Common myeloid progenitor, CD34-positive (primary cell): ENCODE measurements at regions not wholly inside any gene's neighbourhood (a gene's known extent, or its start where the extent isn't known, plus 50 kb on each side); places are given as distances from the start of the nearest gene placed in this dataset.

Source experiments
- CTCF ChIA-PET: fragments of 350-600 bp; sonication (Branson Sonifier 250); formaldehyde crosslinking; loops from one replicate; lab custom pipeline; 2021; ENCODE audit warnings: antibody characterized with exemption; lab: Charles Lee
- POLR2A ChIA-PET: fragments of 350-600 bp; sonication (Branson Sonifier 250); formaldehyde crosslinking; loops from one replicate; lab custom pipeline; 2021; ENCODE audit warnings: antibody characterized with exemption; lab: Charles Lee
- DNase-seq, 3 donors: peaks; one replicate each; pipeline versions ENCODE4 v3.0.0 to v3.0.0-alpha.2; 2013
- H3K27ac ChIP-seq, 2 experiments: 1 replicate in 1 of 2; 2 replicates in 1 of 2; pipeline ENCODE4 v1.7.0; 2013; ENCODE audit warnings: inconsistent platforms in 2 of 2, low read length in 2 of 2, mild to moderate bottlenecking in 2 of 2, low read depth in 1 of 2, moderate library complexity in 1 of 2; ENCODE audit not compliant: severe bottlenecking in 2 of 2, insufficient read depth in 1 of 2, poor library complexity in 1 of 2
- H3K27me3 ChIP-seq, 5 experiments: replicated peaks in 2 of 5; 1 replicate in 3 of 5; 2 replicates in 2 of 5; pipeline versions ENCODE4 v1.6.1 to v1.7.0; 2013; ENCODE audit warnings: low read length in 4 of 5, mild to moderate bottlenecking in 2 of 5, moderate library complexity in 2 of 5, inconsistent platforms in 1 of 5; ENCODE audit not compliant: insufficient read depth in 5 of 5, control insufficient read depth in 4 of 5
- H3K36me3 ChIP-seq, 4 experiments: 1 replicate in 2 of 4; 2 replicates in 2 of 4; pipeline versions ENCODE4 v1.6.1 to v1.7.0; 2013; ENCODE audit warnings: low read length in 3 of 4, control low read depth in 1 of 4, mild to moderate bottlenecking in 1 of 4; ENCODE audit not compliant: control insufficient read depth in 4 of 4, insufficient read depth in 4 of 4
- H3K4me1 ChIP-seq, 4 experiments: 1 replicate in 3 of 4; 2 replicates in 1 of 4; pipeline versions ENCODE4 v1.6.1 to v1.7.1; 2013; ENCODE audit warnings: low read length in 3 of 4, mild to moderate bottlenecking in 3 of 4, control low read depth in 1 of 4, inconsistent platforms in 1 of 4, moderate library complexity in 1 of 4; ENCODE audit not compliant: control insufficient read depth in 4 of 4, insufficient read depth in 4 of 4; ENCODE audit errors: control extremely low read depth in 1 of 4
- H3K4me3 ChIP-seq, 7 experiments: 1 replicate in 4 of 7; 2 replicates in 3 of 7; pipeline versions ENCODE4 v1.5.1 to v1.7.0; 2013; ENCODE audit warnings: mild to moderate bottlenecking in 7 of 7, low read length in 6 of 7, moderate library complexity in 6 of 7, inconsistent platforms in 2 of 7, low read depth in 2 of 7, control low read depth in 1 of 7; ENCODE audit not compliant: insufficient read depth in 4 of 7, control insufficient read depth in 1 of 7; ENCODE audit errors: extremely low read depth in 1 of 7
- H3K9me3 ChIP-seq, 5 experiments: 1 replicate in 4 of 5; 2 replicates in 1 of 5; pipeline versions ENCODE4 v1.6.1 to v1.7.1; 2013; ENCODE audit warnings: low read length in 4 of 5, mild to moderate bottlenecking in 2 of 5, inconsistent platforms in 1 of 5, low read depth in 1 of 5, moderate library complexity in 1 of 5; ENCODE audit not compliant: control insufficient read depth in 4 of 5, insufficient read depth in 2 of 5; ENCODE audit errors: control extremely low read depth in 1 of 5
- WGBS: methylation state at CpG from one replicate; pipeline ENCODE4 v1.1.5; 2013; ENCODE audit not compliant: insufficient coverage; 5-methylcytosine and 5-hydroxymethylcytosine counted together

DNA sequence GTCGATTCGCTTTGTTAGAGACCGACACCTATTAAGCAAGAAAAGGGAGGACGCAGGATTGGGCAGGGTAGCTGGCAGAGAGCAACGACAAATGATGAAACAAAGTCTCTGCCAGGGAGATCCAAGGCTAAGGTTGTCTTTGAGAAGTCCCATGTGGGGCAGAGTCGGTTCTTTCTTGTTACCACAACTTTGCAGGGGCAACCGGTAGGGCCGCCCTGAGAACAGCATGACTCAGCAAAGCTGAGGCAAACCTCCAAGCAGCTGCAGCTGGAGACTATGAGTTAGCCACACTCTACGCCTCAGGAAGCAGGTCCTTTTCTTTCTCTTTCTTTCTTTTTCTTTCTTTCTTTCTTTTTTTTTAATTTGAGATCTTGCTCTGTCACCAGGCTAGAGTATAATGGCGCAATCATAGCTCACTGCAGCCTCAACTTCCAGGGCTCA lies 452.3 kb upstream of the ID2 start:
- ChIA-PET POLR2A (no interaction called here), CTCF (interaction anchor here (1.0 to 2.2 kb wide), 4 partner anchors 10 to 156 kb away, joined by 3 to 9 read pairs (median 3); no protein-coding TSS in a partner anchor)
- DNase-seq: peak; percentile 89 to 98 (median 98)
- Histone ChIP-seq H3K4me1 (peaks cover 13 to 29% (median 21%) of the 10 kb centered on the region in 4 experiments), H3K9me3 (no peaks in the 10 kb centered on the region), H3K4me3 (peak overlapping the region in 3 of 7 experiments; percentile 8 to 45 (median 22)), H3K36me3 (no peaks in the 10 kb centered on the region), H3K27me3 (no peaks in the 10 kb centered on the region), H3K27ac (peak overlapping the region; percentile 43 to 77)
- WGBS: 0% methylated on average over 10 of the region's 10 CpGs

DNA sequence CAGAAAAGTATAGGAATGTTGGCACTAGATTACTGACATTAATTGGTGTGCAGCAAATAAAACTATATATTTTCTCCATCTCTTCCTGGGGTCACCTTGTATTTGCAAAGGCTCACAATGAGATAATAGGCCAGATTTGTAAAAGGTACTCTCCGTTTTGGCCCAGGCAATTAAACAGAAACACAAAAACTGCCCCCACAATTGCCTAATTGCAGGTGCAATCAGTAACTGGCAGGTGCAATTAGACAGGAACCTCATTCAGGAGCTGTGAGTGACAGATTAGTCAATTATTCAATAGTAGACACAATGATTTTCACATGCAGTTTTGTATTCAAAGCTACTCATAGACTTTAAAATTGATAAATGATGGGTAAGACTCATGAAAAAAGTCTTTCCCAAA lies 451.4 kb upstream of the ID2 start:
- Histone ChIP-seq H3K27me3 (no peaks in the 10 kb centered on the region), H3K9me3 (no peaks in the 10 kb centered on the region), H3K4me1 (peaks cover 13 to 38% (median 30%) of the 10 kb centered on the region in 4 experiments), H3K36me3 (no peaks in the 10 kb centered on the region), H3K4me3 (no peak overlapping the region), H3K27ac (no peak overlapping the region)
- ChIA-PET POLR2A (no interaction called here), CTCF (interaction anchor here (2.2 kb wide), 1 partner anchor 9 kb away, joined by 9 read pairs; no protein-coding TSS in a partner anchor)
- DNase-seq: no peak
- WGBS: 75% methylated on average over 1 of the region's 1 CpG

DNA sequence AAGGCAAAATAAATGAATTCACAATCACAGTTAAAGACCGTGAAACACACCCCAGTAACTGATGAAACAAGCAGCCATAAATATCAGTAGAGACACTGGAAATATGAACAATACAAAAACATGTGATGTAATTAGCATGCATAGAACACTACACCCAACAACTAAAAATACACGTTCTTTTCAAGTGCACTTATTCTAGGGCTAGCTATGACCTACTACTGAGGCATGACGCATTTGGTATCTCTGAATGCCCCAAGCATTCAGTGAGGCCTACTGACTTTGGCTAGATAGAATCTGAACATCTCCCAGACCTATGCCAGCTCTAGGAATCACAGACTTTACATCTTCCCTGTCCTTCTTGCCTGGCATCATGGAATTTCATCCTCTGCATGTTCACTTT lies 450.0 kb upstream of the ID2 start:
- ChIA-PET POLR2A (no interaction called here), CTCF (no interaction called here)
- 94% methylated on average over 2 of the region's 3 CpGs for whole genome bisulfite sequencing

DNA sequence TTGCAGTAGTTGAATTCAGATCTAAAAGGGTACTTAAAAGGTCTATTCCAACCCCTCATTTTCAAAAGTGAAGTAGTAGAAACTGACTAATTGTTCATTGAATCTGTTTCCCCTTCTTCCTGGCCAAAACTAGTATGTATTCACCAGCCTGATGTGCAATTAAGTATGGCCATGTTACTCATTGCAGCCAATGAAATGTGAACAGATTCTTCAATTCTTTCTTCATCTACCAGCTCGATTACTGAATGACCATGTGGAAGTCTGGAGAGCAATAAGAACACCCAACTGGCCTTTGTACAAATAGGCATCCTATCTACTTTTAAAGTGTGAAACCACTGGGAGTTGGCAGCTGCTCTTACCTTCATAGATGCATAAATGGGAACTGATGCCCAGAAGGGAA lies 449.0 kb upstream of the ID2 start:
- DNase-seq: no peak
- Histone ChIP-seq H3K9me3 (no peaks in the 10 kb centered on the region), H3K36me3 (no peaks in the 10 kb centered on the region), H3K27ac (no peak overlapping the region), H3K27me3 (no peaks in the 10 kb centered on the region), H3K4me3 (no peak overlapping the region), H3K4me1 (peaks cover 13 to 52% (median 31%) of the 10 kb centered on the region in 4 experiments)
- CTCF ChIA-PET: no interaction called here
- POLR2A ChIA-PET: no interaction called here
- 100% methylated on average over 1 of the region's 1 CpG for WGBS

More for the DNA sequence above, 450.0 kb upstream of the ID2 start:
- Histone ChIP-seq H3K27me3 (no peaks in the 10 kb centered on the region), H3K4me3 (no peak overlapping the region), H3K36me3 (no peaks in the 10 kb centered on the region), H3K9me3 (no peaks in the 10 kb centered on the region), H3K4me1 (peaks cover 13 to 45% (median 30%) of the 10 kb centered on the region in 4 experiments), H3K27ac (no peak overlapping the region)
- DNase-seq: no peak

DNA sequence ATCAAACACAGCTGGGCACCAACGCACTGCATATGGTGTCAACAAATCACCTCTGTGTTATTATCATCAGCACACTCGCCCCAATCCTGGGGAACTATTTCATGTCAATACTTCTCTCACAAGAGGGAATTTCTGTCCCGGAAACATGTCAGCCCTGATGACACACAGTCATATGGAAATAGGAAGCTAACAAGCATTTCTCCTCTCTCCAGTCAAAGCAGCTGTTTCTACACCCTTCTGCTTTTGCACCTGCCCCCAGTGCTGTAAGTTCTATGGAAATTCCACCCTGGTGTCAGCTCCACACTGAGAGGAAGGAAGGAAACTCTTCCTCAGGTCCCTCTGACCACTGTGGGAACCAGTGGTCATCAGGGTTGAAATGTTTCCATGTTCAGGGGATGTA lies 447.6 kb upstream of the ID2 start:
- WGBS: 86% methylated on average over 2 of the region's 3 CpGs
- Histone ChIP-seq H3K4me3 (peak overlapping the region in 1 of 7 experiments; percentile 3), H3K27me3 (no peaks in the 10 kb centered on the region), H3K9me3 (no peaks in the 10 kb centered on the region), H3K27ac (no peak overlapping the region), H3K36me3 (no peaks in the 10 kb centered on the region), H3K4me1 (peaks cover 24 to 60% (median 44%) of the 10 kb centered on the region in 4 experiments)
- peak; percentile 17 to 63 (median 50) for DNase-seq
- ChIA-PET CTCF (interaction anchor here (1.2 to 1.7 kb wide), 4 partner anchors 13 to 69 kb away, joined by 3 to 5 read pairs (median 4); no protein-coding TSS in a partner anchor), POLR2A (interaction anchor here (0.6 kb wide), 1 partner anchor 457 kb away, joined by 3 read pairs; no protein-coding TSS in a partner anchor)

DNA sequence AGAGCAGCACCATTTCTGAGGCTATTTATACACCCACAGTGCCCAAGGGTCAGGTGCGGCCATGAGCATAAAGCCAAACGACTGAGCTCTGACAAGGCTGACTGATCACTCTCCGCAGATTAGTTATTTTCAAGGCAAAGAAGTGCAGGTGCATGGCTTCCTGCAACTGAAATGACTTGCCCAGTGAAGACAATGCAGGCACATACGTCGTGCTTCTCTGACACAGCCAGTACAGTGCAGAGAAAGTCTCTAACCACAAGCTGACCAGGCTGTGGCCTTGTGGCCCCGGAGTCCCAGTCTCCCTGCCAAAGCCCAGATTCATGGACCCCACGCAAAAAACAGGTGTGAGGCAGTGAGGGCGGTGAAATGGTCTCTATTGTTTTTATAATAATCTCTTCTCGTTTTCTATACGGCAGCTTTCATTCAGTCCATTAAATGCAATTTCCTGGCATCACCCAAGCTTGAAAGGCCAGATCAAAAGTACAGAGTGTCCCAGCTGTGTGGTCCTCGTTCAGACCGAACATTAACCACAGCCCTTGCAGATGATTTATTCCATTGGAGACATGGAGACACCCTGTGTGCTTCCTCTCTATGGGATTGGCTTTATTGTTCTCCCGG lies 447.0 kb upstream of the ID2 start:
- H3K4me1 ChIP-seq: peaks cover 25 to 60% (median 46%) of the 10 kb centered on the region in 4 experiments
- DNase-seq: peak in 2 of 3 donors; percentile 28 to 48
- H3K9me3 ChIP-seq: no peaks in the 10 kb centered on the region
- H3K27me3 ChIP-seq: no peaks in the 10 kb centered on the region
- H3K27ac ChIP-seq: no peak overlapping the region
- 45% methylated on average over 11 of the region's 13 CpGs for WGBS
- no peaks in the 10 kb centered on the region for H3K36me3 ChIP-seq
- ChIA-PET POLR2A (interaction anchor here (0.6 kb wide), 1 partner anchor 456 kb away, joined by 3 read pairs; no protein-coding TSS in a partner anchor), CTCF (interaction anchor here (1.4 to 1.7 kb wide), 4 partner anchors 18 to 69 kb away, joined by 3 to 5 read pairs (median 4); no protein-coding TSS in a partner anchor)
- H3K4me3 ChIP-seq: peak overlapping the region in 1 of 7 experiments; percentile 7

DNA sequence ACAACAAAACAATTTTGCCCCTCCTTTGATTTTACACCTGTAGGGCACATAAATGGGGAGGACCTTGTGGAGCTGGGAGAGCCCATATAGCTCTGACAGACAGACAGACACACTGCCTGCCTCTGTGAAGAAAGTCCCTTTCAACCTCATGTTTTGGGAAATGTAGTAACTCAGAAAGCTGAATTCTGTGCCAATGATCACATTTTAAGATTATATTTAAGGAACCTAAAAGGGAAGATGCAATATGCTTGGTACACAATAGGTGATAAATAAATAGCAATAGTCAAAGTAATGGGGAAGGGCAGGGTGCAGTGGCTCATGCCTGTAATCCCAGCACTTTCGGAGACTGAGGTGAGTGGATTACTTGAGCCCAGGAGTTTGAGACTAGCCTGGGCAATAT lies 446.4 kb upstream of the ID2 start:
- CTCF ChIA-PET: interaction anchor here (1.4 to 1.7 kb wide), 4 partner anchors 18 to 68 kb away, joined by 3 to 5 read pairs (median 4); no protein-coding TSS in a partner anchor
- no peak overlapping the region for H3K27ac ChIP-seq
- POLR2A ChIA-PET: no interaction called here
- no peak for DNase-seq
- H3K4me1 ChIP-seq: peaks cover 19 to 60% (median 45%) of the 10 kb centered on the region in 4 experiments
- no peaks in the 10 kb centered on the region for H3K27me3 ChIP-seq
- no peaks in the 10 kb centered on the region for H3K36me3 ChIP-seq
- H3K4me3 ChIP-seq: no peak overlapping the region
- WGBS: 100% methylated on average over 1 of the region's 1 CpG
- no peaks in the 10 kb centered on the region for H3K9me3 ChIP-seq
